Type B pancreatic cell (in vitro differentiated cells): ENCODE measurements at regions not wholly inside any gene's neighbourhood (a gene's known extent, or its start where the extent isn't known, plus 50 kb on each side); places are given as distances from the start of the nearest gene placed in this dataset.

Experiments
- DNase-seq: peaks from one replicate; pipeline ENCODE4 v3.0.0; 2021; ENCODE audit warnings: mixed read lengths; ENCODE audit not compliant: unreplicated experiment; ENCODE audit errors: extremely low spot score
- H3K27ac Mint-ChIP-seq: 2 replicates; pipeline ENCODE4 v1.8.0; 2021; ENCODE audit warnings: mild to moderate bottlenecking, mixed read lengths
- H3K27me3 Mint-ChIP-seq: 2 replicates; pipeline ENCODE4 v1.8.0; 2021; ENCODE audit warnings: mixed read lengths
- H3K36me3 Mint-ChIP-seq: 2 replicates; pipeline ENCODE4 v1.8.0; 2021; ENCODE audit warnings: mixed read lengths
- H3K4me1 Mint-ChIP-seq: one replicate; pipeline ENCODE4 v1.8.0; 2021; ENCODE audit warnings: mixed read lengths; ENCODE audit not compliant: unreplicated experiment
- H3K4me3 Mint-ChIP-seq: 2 replicates; pipeline ENCODE4 v1.8.0; 2021; ENCODE audit warnings: mild to moderate bottlenecking, mixed read lengths
- H3K9me3 Mint-ChIP-seq: 2 replicates; pipeline ENCODE4 v1.8.0; 2021; ENCODE audit warnings: mixed read lengths
- TF ChIP-seq, protein P1 (sequence below): fragments of 200-600 bp; sonication (generic); conservative IDR thresholded peaks from 2 replicates; pipeline ENCODE4 v1.5.0; 2021; ENCODE audit warnings: antibody characterized with exemption, mild to moderate bottlenecking

DNA sequence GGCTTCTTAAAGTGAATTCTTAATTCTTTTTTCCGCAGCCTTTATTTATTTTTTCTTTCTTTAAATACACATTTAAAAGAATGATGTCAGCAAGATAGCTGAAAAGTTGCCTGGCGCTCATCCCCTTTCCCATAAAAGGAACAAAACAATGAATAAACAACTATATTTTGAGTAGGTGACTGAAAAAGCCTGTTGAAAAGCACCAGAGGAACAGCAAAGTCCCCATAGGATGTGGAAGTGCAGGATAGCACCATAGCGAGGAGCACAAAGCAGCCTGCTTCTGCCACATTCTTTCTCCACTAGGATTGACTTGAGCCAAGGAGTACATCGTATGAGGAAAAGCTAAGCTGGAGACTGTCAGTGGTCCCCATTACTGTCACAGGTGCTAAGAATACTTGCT lies 754.9 kb downstream of the SQOR start:
- no peaks in the 10 kb centered on the region for H3K36me3 Mint-ChIP-seq
- H3K4me3 Mint-ChIP-seq = no peak overlapping the region
- H3K27ac Mint-ChIP-seq = no peak overlapping the region
- no peaks in the 10 kb centered on the region for H3K9me3 Mint-ChIP-seq
- no peaks in the 10 kb centered on the region for H3K4me1 Mint-ChIP-seq
- H3K27me3 Mint-ChIP-seq = no peaks in the 10 kb centered on the region
- TF ChIP-seq, protein P1, sequence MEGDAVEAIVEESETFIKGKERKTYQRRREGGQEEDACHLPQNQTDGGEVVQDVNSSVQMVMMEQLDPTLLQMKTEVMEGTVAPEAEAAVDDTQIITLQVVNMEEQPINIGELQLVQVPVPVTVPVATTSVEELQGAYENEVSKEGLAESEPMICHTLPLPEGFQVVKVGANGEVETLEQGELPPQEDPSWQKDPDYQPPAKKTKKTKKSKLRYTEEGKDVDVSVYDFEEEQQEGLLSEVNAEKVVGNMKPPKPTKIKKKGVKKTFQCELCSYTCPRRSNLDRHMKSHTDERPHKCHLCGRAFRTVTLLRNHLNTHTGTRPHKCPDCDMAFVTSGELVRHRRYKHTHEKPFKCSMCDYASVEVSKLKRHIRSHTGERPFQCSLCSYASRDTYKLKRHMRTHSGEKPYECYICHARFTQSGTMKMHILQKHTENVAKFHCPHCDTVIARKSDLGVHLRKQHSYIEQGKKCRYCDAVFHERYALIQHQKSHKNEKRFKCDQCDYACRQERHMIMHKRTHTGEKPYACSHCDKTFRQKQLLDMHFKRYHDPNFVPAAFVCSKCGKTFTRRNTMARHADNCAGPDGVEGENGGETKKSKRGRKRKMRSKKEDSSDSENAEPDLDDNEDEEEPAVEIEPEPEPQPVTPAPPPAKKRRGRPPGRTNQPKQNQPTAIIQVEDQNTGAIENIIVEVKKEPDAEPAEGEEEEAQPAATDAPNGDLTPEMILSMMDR = no peak
- DNase-seq = no peak

DNA sequence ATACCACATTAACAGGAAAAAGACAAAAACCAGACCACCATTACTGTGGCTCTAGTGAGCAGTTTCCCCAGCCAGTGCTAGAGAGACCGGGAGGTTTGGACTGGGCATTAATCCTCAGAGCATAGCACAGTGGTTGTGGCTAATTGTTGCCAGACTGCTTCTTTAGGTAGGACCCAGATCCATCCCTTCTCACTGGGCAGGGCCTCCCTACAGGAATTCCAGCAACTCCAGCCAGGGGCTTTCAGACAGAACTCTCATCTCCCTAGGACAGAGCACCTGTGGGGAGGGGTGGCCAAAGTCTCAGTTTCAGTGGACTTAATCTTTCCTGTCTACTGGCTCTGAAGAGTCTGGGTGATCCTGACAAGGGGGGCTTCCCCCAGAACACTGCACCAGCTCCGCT lies 759.6 kb downstream of the SQOR start:
- no peaks in the 10 kb centered on the region for H3K27me3 Mint-ChIP-seq
- TF ChIP-seq, protein P1 = no peak
- H3K4me1 Mint-ChIP-seq = no peaks in the 10 kb centered on the region
- no peak overlapping the region for H3K4me3 Mint-ChIP-seq
- H3K9me3 Mint-ChIP-seq = no peaks in the 10 kb centered on the region
- no peak overlapping the region for H3K27ac Mint-ChIP-seq
- no peak for DNase-seq
- no peaks in the 10 kb centered on the region for H3K36me3 Mint-ChIP-seq

DNA sequence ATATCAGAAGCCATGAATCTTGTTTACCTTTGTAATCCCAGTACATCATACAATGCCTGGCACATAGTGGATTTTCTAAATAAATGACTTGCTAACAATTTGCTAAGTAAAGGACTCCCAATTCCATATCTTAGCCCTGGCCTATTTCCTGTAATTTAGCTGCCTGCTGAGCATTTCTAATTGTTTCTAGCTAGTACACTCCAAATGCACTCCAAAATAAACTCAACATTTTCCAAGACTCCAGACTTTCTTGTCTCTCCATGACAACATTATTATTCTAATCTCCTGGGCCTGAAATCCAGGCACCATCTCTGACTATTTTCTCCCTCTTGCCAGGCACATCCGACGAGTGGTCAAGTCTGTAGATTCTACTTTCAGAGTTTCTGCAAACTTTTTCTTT lies 773.5 kb downstream of the SQOR start:
- Mint-ChIP-seq H3K27me3 (no peaks in the 10 kb centered on the region), H3K9me3 (no peaks in the 10 kb centered on the region), H3K27ac (no peak overlapping the region), H3K4me1 (no peaks in the 10 kb centered on the region), H3K4me3 (no peak overlapping the region), H3K36me3 (no peaks in the 10 kb centered on the region)
- DNase-seq = no peak
- TF ChIP-seq, protein P1 = no peak

DNA sequence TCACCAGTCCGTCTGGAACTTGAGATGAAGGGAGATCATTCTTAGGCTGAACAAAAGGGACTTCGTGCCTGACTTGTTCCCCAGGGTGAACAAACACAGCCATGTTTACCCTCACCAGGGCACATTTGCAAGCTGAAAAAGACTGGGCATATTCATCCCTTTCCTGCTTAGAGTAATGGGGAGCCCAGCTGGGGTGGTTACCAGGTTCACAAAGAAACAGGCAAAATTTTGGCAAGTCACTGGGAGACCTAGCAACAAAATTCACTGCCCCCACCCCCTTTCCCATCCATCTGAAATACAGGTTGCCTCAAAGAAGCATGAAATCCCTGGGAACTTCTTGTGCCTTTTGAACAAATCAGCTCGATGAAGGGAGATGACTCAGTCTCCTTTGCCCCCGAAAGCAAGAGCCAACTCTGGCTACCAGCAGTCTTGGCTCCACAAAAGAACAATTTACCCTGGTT lies 775.0 kb downstream of the SQOR start:
- no peak for DNase-seq
- Mint-ChIP-seq H3K27me3 (no peaks in the 10 kb centered on the region), H3K27ac (no peak overlapping the region), H3K36me3 (no peaks in the 10 kb centered on the region), H3K4me3 (no peak overlapping the region), H3K9me3 (no peaks in the 10 kb centered on the region), H3K4me1 (no peaks in the 10 kb centered on the region)
- TF ChIP-seq, protein P1 = no peak

DNA sequence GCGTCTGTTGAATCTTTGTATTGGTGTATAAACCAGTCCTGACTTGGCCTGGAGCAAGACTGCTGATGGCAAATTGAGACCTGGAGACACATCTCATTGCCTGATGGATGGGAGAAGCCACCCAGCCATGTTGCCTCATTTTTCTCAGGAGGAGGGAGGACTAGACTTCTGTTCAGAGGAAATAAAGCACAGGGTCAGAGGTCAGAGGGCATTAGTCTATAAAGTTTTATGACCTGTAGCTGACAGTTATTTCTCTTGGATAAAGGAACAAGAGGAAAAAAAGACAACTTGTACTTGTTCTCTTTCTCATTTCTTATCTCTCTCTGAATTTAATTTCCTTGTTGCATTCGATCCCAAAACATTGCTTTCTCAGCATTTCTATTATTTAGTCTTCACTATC lies 775.9 kb downstream of the SQOR start:
- no peaks in the 10 kb centered on the region for H3K36me3 Mint-ChIP-seq
- H3K9me3 Mint-ChIP-seq = no peaks in the 10 kb centered on the region
- DNase-seq = no peak
- no peak overlapping the region for H3K27ac Mint-ChIP-seq
- TF ChIP-seq, protein P1 = no peak
- no peaks in the 10 kb centered on the region for H3K4me1 Mint-ChIP-seq
- no peak overlapping the region for H3K4me3 Mint-ChIP-seq
- H3K27me3 Mint-ChIP-seq = no peaks in the 10 kb centered on the region

DNA sequence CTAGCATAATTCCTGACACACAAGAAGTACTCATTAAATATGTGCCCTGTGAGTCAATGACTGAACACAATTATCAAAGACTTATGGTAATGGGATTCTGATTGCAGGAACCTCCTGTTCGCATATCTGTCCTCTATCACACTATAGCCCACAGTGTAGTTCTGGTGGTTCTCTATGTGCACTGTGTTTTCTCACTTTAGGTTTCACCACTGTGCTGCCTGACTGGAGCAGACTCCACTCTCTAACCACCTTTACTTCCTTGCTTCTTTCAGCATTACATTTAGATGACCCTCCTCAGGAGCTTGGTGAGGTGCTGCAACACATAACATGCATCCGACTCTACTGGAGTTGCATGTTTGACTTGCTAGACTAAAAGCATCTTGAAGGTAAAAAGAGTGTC lies 777.1 kb downstream of the SQOR start:
- no peak overlapping the region for H3K4me3 Mint-ChIP-seq
- no peaks in the 10 kb centered on the region for H3K36me3 Mint-ChIP-seq
- no peaks in the 10 kb centered on the region for H3K4me1 Mint-ChIP-seq
- no peaks in the 10 kb centered on the region for H3K27me3 Mint-ChIP-seq
- no peaks in the 10 kb centered on the region for H3K9me3 Mint-ChIP-seq
- DNase-seq = no peak
- TF ChIP-seq, protein P1 = no peak
- no peak overlapping the region for H3K27ac Mint-ChIP-seq
